ENCODE measurements at regions not wholly inside any gene's neighbourhood (a gene's known extent, or its start where the extent isn't known, plus 50 kb on each side); places are given as distances from the start of the nearest gene placed in this dataset.
"Not testable (repeated sequence)": the region's sequence is repeated elsewhere in the genome, so short reads cannot be mapped to it uniquely, and the experiment has no call there.

DNA sequence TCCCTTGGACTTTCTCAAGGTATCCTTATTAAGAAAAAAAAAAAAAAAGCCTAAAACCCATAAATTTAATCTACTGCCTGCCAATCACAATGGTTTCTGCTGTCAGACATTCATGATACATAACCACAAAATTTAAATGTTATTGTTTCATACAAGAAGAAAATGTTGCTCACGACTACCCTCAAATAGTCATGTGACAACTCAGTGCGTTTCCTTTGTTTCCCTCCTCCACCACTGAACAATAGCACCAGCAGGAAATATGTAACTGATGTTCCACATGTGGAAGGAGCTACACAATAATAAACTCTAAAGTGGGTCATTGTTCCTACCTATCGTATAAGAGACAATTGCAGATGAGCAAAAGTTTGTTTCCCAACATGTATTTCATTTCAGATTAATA is 244.1 kb upstream of the EDNRA start:
- no peak overlapping the region for H3K4me3 ChIP-seq (ENCODE audit: low read depth, low read length)
- no peak for DNase-seq (ENCODE audit: low read depth)
- TF ChIP-seq, protein P1, sequence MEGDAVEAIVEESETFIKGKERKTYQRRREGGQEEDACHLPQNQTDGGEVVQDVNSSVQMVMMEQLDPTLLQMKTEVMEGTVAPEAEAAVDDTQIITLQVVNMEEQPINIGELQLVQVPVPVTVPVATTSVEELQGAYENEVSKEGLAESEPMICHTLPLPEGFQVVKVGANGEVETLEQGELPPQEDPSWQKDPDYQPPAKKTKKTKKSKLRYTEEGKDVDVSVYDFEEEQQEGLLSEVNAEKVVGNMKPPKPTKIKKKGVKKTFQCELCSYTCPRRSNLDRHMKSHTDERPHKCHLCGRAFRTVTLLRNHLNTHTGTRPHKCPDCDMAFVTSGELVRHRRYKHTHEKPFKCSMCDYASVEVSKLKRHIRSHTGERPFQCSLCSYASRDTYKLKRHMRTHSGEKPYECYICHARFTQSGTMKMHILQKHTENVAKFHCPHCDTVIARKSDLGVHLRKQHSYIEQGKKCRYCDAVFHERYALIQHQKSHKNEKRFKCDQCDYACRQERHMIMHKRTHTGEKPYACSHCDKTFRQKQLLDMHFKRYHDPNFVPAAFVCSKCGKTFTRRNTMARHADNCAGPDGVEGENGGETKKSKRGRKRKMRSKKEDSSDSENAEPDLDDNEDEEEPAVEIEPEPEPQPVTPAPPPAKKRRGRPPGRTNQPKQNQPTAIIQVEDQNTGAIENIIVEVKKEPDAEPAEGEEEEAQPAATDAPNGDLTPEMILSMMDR (IDR thresholded peaks at IDR 0.05; ENCODE audit: insufficient read depth, low read depth, low read length, missing control alignments), result no peak

DNA sequence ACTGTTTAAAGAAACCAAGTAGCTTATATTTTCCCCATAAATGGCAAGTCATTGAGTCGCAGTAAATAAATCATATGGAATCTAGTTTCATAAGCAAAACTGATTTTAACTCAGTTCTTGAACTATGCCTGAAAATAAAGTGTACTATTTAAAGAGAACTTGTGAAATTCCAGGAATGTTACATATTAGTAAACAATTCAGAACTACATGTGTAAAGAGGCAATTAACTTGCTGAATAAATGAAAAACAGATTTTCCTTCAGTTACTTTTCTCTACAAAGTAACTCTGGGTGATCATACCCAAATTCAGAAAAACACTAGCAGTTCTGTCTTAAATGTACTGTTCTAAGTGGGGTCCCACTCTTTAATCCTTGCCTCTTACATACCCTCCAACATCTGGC is 236.1 kb upstream of the EDNRA start:
- no peak for DNase-seq (ENCODE audit: low read depth)
- TF ChIP-seq, protein P1 (IDR thresholded peaks at IDR 0.05; ENCODE audit: insufficient read depth, low read depth, low read length, missing control alignments), result no peak
- H3K4me3 ChIP-seq (ENCODE audit: low read depth, low read length), result no peak overlapping the region

DNA sequence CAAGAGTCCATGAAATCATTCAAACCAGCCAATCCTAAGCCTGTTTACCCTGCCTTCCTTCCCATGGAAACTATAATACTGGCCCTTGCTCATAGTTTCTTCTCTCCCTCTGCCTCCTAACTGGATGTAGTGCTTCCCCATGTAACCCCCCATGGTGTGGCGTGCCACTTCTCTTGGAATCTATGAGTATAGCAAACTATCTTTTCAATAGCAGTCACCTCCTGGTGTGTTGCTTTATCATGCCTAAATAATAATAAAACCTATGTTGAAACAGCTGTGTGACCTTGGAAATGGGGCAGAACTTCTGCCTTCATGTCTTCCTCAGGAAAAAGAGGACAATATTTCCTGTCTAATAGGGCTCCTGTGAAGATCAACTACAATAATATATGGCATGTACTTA is 234.8 kb upstream of the EDNRA start:
- TF ChIP-seq, protein P1 (IDR thresholded peaks at IDR 0.05; ENCODE audit: insufficient read depth, low read depth, low read length, missing control alignments), result no peak
- no peak overlapping the region for H3K4me3 ChIP-seq (ENCODE audit: low read depth, low read length)
- no peak for DNase-seq (ENCODE audit: low read depth)

DNA sequence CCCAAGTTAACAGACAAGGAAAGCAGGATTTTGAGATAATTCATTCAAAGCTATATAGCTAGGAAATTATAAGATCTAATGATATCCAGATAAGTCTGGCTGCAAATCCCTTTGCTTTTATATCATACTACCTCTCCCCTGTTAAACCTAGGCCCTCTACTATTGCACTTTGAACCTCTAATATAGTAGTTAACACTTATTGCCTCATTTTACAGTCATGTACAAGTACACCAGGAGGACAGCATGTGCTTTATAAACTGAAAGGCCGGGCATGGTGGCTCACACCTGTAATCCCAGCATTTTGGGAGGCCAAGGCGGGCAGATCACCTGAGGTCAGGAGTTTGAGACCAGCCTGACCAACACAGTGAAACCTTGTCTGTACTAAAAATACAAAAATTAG is 234.4 kb upstream of the EDNRA start:
- DNase-seq (ENCODE audit: low read depth); H3K4me3 ChIP-seq (ENCODE audit: low read depth, low read length): not testable (repeated sequence)

DNA sequence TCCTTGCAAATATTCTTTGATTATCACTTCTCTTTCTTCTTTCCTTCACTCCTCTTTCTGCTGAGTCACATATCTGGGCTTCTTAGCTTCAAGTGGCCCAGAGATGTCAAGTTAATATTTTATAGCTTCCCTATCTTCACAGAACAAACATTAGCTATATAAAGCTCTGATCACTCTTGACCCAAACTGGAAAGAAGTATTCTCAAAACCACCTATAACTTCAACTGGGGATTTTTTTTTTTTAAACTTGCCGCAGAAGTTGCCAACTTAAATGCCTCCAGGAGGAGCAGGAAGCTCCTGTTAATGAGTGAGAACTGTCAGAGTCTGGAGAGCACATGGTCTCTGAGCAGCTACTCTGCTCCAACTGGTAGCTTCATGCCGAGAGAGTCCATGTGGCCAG is 233.3 kb upstream of the EDNRA start:
- no peak for DNase-seq (ENCODE audit: low read depth)
- TF ChIP-seq, protein P1 (IDR thresholded peaks at IDR 0.05; ENCODE audit: insufficient read depth, low read depth, low read length, missing control alignments), result no peak
- H3K4me3 ChIP-seq (ENCODE audit: low read depth, low read length), result no peak overlapping the region

DNA sequence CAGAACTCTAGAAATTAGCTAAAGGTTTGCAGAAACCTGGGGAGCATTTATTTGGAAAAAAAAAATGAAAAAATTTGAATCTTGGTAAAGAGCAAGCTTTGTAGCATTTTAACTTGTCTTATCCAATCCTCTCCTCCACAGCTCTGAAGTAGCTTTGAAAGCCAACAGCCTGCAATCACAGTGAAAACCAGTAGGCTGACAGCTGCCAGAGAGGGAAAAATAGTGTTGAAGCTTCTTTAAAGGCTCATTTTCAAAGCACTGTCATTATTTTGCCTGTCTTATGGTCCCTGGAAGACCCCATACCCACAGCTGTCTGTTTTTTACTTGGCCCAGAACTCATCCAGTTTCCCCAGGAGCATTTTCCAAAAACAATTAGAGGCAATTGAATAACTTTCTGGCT is 230.8 kb upstream of the EDNRA start:
- TF ChIP-seq, protein P1 (IDR thresholded peaks at IDR 0.05; ENCODE audit: insufficient read depth, low read depth, low read length, missing control alignments), result no peak
- no peak overlapping the region for H3K4me3 ChIP-seq (ENCODE audit: low read depth, low read length)
- DNase-seq (ENCODE audit: low read depth), result no peak

DNA sequence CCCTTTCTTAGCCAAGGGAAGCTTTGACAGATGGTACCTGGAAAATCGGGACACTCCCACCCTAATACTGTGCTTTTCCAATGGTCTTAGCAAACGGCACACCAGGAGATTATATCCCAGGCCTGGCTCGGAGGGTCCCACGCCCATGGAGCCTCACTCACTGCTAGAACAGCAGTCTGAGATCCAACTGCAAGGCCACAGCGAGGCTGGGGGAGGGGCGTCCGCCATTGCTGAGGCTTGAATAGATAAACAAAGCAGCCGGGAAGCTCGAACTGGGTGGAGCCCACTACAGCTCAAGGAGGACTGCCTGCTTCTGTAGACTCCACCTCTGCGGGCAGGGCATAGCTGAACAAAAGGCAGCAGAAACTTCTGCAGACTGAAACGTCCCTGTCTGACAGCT is 225.6 kb upstream of the EDNRA start:
- H3K4me3 ChIP-seq (ENCODE audit: low read depth, low read length); DNase-seq (ENCODE audit: low read depth): not testable (repeated sequence)

DNA sequence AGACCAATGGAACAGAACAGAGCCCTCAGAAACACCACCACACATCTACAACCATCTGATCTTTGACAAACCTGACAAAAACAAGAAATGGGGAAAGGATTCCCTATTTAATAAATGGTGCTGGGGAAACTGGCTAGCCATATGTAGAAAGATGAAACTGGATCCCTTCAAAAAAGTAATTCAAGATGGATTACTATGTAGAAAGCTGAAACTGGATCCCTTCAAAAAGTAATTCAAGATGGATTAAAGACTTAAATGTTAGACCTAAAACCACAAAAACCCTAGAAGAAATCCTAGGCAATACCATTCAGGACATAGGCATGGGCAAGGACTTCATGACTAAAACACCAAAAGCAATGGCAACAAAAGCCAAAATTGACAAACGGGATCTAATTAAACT is 221.6 kb upstream of the EDNRA start:
- DNase-seq (ENCODE audit: low read depth); H3K4me3 ChIP-seq (ENCODE audit: low read depth, low read length): not testable (repeated sequence)

DNA sequence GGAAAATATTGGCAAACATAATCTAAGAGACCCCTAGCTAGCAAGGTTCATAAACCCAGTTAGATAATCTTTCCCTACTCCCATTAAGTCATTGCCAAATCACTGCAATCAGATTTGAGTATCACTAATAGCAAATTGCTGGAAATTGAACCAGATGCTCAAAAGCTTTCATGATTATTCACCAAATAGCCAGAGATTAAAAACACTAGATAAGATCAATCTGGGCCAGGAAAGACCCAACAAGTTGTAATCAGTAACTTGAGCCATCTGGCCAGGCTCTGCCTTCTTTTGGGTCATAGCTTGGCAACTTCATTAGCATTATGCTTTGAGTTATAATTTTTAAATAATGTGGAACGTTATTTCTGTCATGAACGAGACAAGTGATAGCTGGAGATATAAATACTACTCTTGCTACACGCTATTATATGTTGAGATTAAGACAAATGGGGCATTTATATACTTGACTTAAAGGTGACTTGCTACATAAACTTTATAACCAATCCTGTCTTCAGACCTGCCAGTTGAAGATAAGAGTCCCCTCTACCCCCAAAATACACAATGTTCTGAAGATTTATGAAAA is 196.6 kb upstream of the EDNRA start:
- TF ChIP-seq, protein P1 (IDR thresholded peaks at IDR 0.05; ENCODE audit: insufficient read depth, low read depth, low read length, missing control alignments), result no peak
- DNase-seq (ENCODE audit: low read depth), result no peak

More for the DNA sequence above, 196.6 kb upstream of the EDNRA start:
- no peak overlapping the region for H3K4me3 ChIP-seq (ENCODE audit: low read depth, low read length)
